HG02623 (cell line): ENCODE measurements at regions not wholly inside any gene's neighbourhood (a gene's known extent, or its start where the extent isn't known, plus 50 kb on each side); places are given as distances from the start of the nearest gene placed in this dataset.
"Not testable (repeated sequence)": the region's sequence is repeated elsewhere in the genome, so short reads cannot be mapped to it uniquely, and the experiment has no call there.

ENCODE experiments used
- ATAC-seq: cut with Tn5 transposase; IDR thresholded peaks from one replicate; pipeline ENCODE4 v1.9.1; 2021; ENCODE audit warnings: moderate library complexity; ENCODE audit not compliant: unreplicated experiment

- ATAC-seq: no peak
Measured at GRCh38 chr5:25764733-25765132, 1120.0 kb upstream of the CDH10 start.

DNA sequence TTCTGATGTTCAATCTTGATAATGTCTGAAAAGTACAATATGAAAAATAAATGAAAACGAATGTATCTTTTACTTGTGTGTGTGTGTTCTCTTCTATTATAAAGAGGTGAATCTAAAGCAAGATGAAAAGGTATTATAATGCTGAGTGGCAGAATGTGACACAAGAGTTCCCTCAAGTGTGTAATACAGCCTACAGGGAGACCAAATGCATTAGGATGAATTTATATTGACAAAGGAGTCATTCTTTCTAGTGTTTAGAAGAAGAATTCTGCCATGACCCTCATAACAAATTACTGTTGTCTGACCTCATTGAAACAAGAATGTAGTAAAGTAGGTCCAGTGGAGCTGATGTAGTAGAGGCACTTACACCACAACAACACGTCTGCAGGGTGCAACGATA lies 1119.0 kb upstream of the CDH10 start:
- ATAC-seq: no peak

DNA sequence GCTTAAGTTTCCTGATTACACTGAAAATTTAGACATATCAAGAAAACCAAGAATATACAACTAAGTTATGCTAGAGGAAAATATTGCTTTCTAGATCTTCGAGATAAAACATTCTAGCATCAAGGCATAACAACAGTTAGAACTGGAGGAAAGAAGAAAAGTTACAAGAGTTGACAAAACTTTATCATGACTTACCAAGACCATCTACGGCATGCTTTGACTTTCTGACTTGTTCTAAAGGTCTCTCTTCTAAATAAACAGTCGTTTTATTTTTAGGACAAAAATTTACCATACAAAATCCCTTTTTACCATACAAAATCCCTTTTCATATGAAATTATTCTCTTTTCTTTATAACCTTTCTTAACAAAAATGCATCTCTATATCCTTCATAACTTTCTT lies 1110.1 kb upstream of the CDH10 start:
- ATAC-seq: no peak

GRCh38 chr5:25744908-25745307 lies 1100.1 kb upstream of the CDH10 start:
- ATAC-seq: no peak

DNA sequence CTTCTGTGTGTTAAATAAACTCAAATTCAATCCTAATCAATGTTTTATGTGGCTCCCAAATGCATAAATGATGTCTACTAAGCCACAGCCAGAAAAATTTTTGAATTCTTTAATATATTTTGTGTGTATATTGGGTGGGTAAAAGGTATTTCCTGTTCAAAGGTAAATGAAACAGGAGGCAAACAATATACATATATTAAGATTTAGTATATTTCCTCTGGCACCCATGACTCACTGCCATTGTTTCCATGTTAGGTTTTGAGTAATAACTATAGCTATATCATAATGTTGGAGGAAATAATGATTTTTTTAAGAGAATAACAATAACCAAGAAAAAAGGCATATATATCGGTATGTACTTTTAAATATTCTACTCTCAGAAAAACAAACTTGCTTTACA lies 1071.9 kb upstream of the CDH10 start:
- ATAC-seq: no peak

DNA sequence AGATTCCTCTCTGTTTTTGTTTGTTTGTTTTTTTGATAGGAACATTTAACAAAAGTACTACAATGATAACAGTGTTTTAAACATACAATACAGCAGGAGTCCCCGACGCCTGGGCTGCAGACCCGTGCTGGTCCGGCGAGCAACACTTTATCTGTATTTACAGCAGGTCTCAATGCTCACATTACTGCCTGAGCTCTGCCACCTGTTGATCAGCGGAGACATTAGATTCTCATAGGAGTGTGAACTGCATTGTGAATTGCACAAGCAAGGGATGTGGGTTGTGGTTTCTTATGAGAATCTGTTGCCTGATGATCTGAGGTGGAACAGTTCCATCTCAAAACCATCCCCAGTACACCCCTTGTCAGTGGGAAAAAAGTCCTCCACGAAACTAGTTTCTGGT lies 1068.5 kb upstream of the CDH10 start:
- ATAC-seq: no peak

- no peak for ATAC-seq
Measured at GRCh38 chr5:25707093-25707492, 1062.3 kb upstream of the CDH10 start.

- no peak for ATAC-seq
Measured at GRCh38 chr5:25701936-25702335, 1057.2 kb upstream of the CDH10 start.

GRCh38 chr5:25694801-25695200 lies 1050.0 kb upstream of the CDH10 start:
- no peak for ATAC-seq

GRCh38 chr5:25688156-25688555 lies 1043.4 kb upstream of the CDH10 start:
- ATAC-seq: no peak

DNA sequence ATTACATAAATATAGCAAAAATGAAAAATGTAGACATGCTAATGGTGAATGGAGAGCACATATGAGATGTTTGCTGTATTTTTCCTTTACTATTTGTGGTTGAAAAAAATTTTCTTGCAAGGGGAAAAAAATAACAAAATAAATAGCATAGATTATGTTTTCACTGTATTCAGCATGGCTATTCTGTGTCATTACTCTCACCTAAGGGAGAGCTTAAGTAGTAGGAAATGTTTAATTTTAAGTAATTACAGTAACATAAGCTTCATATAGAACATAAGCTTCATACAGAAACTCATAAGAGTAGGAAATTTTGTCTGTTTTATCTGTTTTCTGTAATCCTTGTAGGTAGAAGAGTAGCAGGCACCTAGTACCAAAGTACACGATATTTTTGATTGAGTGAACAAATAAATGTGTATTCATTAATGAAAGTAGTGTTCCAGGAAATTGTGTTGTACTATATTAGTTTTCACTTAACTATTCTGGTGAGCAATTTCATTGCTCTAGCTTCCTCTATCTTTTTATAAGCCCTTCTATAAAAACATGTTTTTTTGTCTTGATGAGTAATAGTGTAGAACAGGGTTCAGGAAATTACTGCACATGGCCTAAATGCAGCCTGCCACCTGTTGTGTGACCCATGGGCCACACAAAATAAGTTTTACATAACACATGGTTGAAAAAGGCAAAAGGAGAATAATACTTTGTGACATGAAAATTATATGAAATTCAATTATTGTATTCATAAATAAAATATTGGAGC lies 1025.0 kb upstream of the CDH10 start:
- ATAC-seq: no peak

DNA sequence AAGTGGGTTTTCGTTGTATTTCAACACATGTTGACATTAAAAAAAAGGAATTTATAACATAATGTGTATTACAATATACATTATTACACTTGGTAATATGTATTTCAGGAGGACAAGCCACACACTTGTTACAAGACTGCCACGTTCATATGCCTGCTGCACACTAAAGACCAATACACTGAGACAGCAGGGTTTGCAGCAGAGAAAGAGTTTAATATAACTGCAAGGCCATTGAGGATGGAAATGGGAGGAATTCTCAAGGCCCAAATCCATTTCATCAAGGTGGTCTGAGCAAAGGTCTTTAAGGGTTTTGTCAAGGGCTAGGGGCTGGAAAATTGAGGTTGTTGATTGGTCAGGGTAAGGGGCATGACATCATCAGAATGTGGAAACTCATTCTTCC lies 1017.8 kb upstream of the CDH10 start:
- ATAC-seq: no peak

DNA sequence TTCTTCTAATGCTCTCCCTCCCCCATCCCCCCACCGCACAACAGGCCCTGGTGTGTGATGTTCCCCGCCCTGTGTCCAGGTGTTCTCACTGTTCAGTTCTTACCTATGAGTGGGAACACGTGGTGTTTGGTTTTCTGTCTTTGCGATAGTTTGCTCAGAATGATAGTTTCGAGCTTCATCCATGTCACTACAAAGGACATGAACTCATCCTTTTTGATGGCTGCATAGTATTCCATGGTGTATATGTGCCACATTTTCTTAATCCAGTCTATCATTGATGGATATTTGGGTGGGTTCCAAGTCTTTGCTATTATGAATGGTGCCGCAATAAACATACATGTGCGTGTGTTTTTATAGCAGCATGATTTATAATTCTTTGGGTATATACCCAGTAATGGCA lies 1005.5 kb upstream of the CDH10 start:
- not testable (repeated sequence) for ATAC-seq

- no peak for ATAC-seq
Measured at GRCh38 chr5:25649628-25650265, 1005.0 kb upstream of the CDH10 start.

GRCh38 chr5:25646421-25647341 lies 1001.9 kb upstream of the CDH10 start:
- no peak for ATAC-seq

DNA sequence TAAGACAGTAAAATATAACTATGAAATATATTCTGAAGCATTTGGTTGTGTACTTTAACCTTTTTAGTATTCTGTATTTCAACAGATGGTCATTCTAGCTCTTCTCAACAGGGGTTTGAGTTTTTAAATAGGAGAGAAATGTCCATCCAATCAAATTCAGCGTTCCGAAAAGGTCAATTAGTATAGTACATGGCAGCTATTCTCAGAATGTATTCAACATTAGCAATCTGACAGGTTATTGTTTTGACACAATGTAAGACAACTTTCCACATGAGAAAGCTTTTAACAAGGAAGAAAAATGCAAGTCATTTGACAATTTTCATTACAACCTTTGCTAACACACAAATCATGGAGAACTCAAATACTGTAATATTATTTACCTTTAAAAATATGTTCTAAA lies 996.3 kb upstream of the CDH10 start:
- no peak for ATAC-seq

DNA sequence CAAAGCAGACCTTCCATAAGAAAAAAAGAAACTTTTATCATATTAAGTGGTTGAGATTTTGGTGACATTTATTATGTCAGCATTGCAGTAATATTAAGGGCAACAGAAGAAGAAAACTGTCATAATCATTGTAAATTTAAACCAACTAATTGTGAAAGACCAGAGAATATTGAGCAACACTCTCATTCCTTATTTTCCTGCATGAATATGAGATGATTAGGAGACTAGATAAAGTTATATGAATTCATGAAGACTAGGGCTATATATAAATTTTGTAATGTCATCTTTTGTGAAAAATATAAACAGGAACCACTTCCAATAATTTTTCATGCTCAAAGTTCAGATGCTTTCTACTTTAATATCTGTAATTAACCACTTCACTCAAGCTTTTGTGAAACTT lies 974.5 kb upstream of the CDH10 start:
- ATAC-seq: no peak

- ATAC-seq: no peak
Measured at GRCh38 chr5:25618821-25619220, 974.0 kb upstream of the CDH10 start.

DNA sequence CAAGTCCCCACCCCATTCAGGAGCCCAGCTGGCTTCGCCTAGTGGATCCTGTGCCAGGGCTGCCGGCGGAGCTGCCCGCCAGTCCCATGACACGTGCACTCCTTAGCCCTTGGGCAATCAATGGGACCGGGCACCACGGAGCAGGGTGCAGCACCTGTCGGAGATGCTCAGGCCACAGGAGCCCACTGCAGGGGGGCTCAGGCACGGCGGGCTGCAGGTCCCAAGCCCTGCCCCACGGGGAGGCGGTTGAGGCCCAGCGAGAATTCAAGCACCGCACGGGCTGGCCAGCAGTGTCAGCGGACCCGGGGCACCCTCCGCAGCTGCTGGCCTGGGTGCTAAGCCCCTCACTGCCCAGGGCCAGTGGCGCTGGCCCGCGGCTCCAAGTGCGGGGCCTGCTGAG lies 969.7 kb upstream of the CDH10 start:
- ATAC-seq: no peak

DNA sequence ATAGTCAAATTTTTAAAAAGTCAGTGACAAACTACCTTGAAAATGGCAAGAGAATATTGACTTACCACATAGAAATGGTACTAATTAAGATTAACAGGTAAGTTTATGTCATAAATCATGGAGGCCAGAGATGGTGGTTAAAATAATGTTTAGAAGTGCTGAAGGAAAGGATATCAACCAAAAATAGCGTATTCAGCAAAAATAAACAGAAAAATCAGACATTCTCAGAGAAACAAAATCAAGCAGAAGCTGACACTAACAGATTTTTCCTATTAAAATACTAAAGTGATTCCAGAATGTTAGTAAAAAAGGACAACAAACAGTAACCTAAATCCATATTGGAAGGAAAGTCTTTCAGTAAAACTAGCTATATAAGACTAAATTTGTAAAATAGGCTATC lies 959.9 kb upstream of the CDH10 start:
- ATAC-seq: no peak

GRCh38 chr5:25579111-25579510 lies 934.3 kb upstream of the CDH10 start:
- ATAC-seq: no peak

DNA sequence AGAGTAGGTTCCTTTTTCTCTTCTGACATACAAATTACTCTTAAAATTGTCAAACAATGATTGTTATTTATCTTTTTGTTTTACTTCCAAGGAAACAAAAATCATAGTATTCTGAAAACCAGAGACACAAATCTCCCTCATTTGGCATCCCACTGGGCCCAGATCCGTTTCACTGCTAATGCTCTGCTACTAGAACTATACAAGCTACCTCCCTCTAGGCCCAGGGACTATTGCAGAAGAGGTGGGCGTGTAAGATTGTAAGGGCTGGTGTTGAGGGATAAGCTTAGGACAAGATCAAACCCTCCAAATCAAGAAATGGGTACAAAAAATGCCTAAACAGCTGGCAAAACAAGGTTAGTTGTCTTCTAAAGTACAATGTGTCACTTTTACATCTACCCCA lies 928.9 kb upstream of the CDH10 start:
- no peak for ATAC-seq
